ENCODE measurements at regions not wholly inside any gene's neighbourhood (a gene's known extent, or its start where the extent isn't known, plus 50 kb on each side); places are given as distances from the start of the nearest gene placed in this dataset.

GRCh38 chr2:16195681-16196070, 255.3 kb downstream of the MYCN start:
- Histone ChIP-seq H3K4me1 (ENCODE audit: control insufficient read depth, insufficient read depth, low read length) (peaks cover under 1% of the 10 kb centered on the region), H3K9me3 (ENCODE audit: control insufficient read depth, insufficient read depth, low read length) (no peaks in the 10 kb centered on the region), H3K4me3 (ENCODE audit: low read depth, low read length) (no peak overlapping the region), H3K36me3 (ENCODE audit: control insufficient read depth, insufficient read depth, low read length) (no peaks in the 10 kb centered on the region), H3K27ac (ENCODE audit: low read depth, low read length) (no peak overlapping the region), H3K27me3 (ENCODE audit: control insufficient read depth, insufficient read depth, low read length) (no peaks in the 10 kb centered on the region)
- WGBS (ENCODE audit: insufficient coverage), result 94% methylated on average over 5 of the region's 6 CpGs
- DNase-seq (ENCODE audit: low read depth in 4 of 6, low spot score in 6 of 6), result no peak

- no peaks in the 10 kb centered on the region for H3K36me3 ChIP-seq (ENCODE audit: control insufficient read depth, insufficient read depth, low read length)
- H3K27ac ChIP-seq (ENCODE audit: low read depth, low read length), result no peak overlapping the region
- no peaks in the 10 kb centered on the region for H3K9me3 ChIP-seq (ENCODE audit: control insufficient read depth, insufficient read depth, low read length)
- H3K4me3 ChIP-seq (ENCODE audit: low read depth, low read length), result no peak overlapping the region
- no peaks in the 10 kb centered on the region for H3K4me1 ChIP-seq (ENCODE audit: control insufficient read depth, insufficient read depth, low read length)
- DNase-seq (ENCODE audit: low read depth in 4 of 6, low spot score in 6 of 6), result no peak
- no peaks in the 10 kb centered on the region for H3K27me3 ChIP-seq (ENCODE audit: control insufficient read depth, insufficient read depth, low read length)
- WGBS (ENCODE audit: insufficient coverage), result 89% methylated on average over 4 of the region's 6 CpGs
These were observed 254.8 kb downstream of the MYCN start for GRCh38 chr2:16194931-16195680.

- 67% methylated on average over 2 of the region's 4 CpGs for WGBS (ENCODE audit: insufficient coverage)
- no peaks in the 10 kb centered on the region for H3K36me3 ChIP-seq (ENCODE audit: control insufficient read depth, insufficient read depth, low read length)
- no peak overlapping the region for H3K27ac ChIP-seq (ENCODE audit: low read depth, low read length)
These were observed 254.2 kb downstream of the MYCN start for GRCh38 chr2:16194530-16194929.

GRCh38 chr2:16194096-16194390, 253.7 kb downstream of the MYCN start:
- no CpG with 5 or more reads among the region's 1 CpG for WGBS (ENCODE audit: insufficient coverage)

More at GRCh38 chr2:16194530-16194929, 254.2 kb downstream of the MYCN start:
- H3K4me3 ChIP-seq (ENCODE audit: low read depth, low read length), result no peak overlapping the region
- H3K27me3 ChIP-seq (ENCODE audit: control insufficient read depth, insufficient read depth, low read length), result no peaks in the 10 kb centered on the region
- no peaks in the 10 kb centered on the region for H3K4me1 ChIP-seq (ENCODE audit: control insufficient read depth, insufficient read depth, low read length)
- no peaks in the 10 kb centered on the region for H3K9me3 ChIP-seq (ENCODE audit: control insufficient read depth, insufficient read depth, low read length)
- DNase-seq (ENCODE audit: low read depth in 4 of 6, low spot score in 6 of 6), result no peak

GRCh38 chr2:16192416-16193216, 252.3 kb downstream of the MYCN start:
- Histone ChIP-seq H3K27ac (ENCODE audit: low read depth, low read length) (no peak overlapping the region), H3K36me3 (ENCODE audit: control insufficient read depth, insufficient read depth, low read length) (no peaks in the 10 kb centered on the region), H3K27me3 (ENCODE audit: control insufficient read depth, insufficient read depth, low read length) (no peaks in the 10 kb centered on the region), H3K4me1 (ENCODE audit: control insufficient read depth, insufficient read depth, low read length) (peaks cover 5% of the 10 kb centered on the region), H3K4me3 (ENCODE audit: low read depth, low read length) (no peak overlapping the region), H3K9me3 (ENCODE audit: control insufficient read depth, insufficient read depth, low read length) (no peaks in the 10 kb centered on the region)
- DNase-seq (ENCODE audit: low read depth in 4 of 6, low spot score in 6 of 6), result no peak
- 98% methylated on average over 6 of the region's 10 CpGs for WGBS (ENCODE audit: insufficient coverage)

More at GRCh38 chr2:16194096-16194390, 253.7 kb downstream of the MYCN start:
- no peak overlapping the region for H3K27ac ChIP-seq (ENCODE audit: low read depth, low read length)
- no peak overlapping the region for H3K4me3 ChIP-seq (ENCODE audit: low read depth, low read length)
- H3K9me3 ChIP-seq (ENCODE audit: control insufficient read depth, insufficient read depth, low read length), result no peaks in the 10 kb centered on the region
- no peak for DNase-seq (ENCODE audit: low read depth in 4 of 6, low spot score in 6 of 6)
- H3K4me1 ChIP-seq (ENCODE audit: control insufficient read depth, insufficient read depth, low read length), result no peaks in the 10 kb centered on the region
- H3K36me3 ChIP-seq (ENCODE audit: control insufficient read depth, insufficient read depth, low read length), result no peaks in the 10 kb centered on the region
- no peaks in the 10 kb centered on the region for H3K27me3 ChIP-seq (ENCODE audit: control insufficient read depth, insufficient read depth, low read length)

GRCh38 chr2:16191431-16192200, 251.3 kb downstream of the MYCN start:
- H3K4me1 ChIP-seq (ENCODE audit: control insufficient read depth, insufficient read depth, low read length), result peaks cover 5% of the 10 kb centered on the region
- H3K36me3 ChIP-seq (ENCODE audit: control insufficient read depth, insufficient read depth, low read length), result no peaks in the 10 kb centered on the region
- H3K27me3 ChIP-seq (ENCODE audit: control insufficient read depth, insufficient read depth, low read length), result no peaks in the 10 kb centered on the region
- WGBS (ENCODE audit: insufficient coverage), result 95% methylated on average over 4 of the region's 10 CpGs
- H3K4me3 ChIP-seq (ENCODE audit: low read depth, low read length), result no peak overlapping the region
- no peak for DNase-seq (ENCODE audit: low read depth in 4 of 6, low spot score in 6 of 6)
- no peak overlapping the region for H3K27ac ChIP-seq (ENCODE audit: low read depth, low read length)
- H3K9me3 ChIP-seq (ENCODE audit: control insufficient read depth, insufficient read depth, low read length), result no peaks in the 10 kb centered on the region

GRCh38 chr2:16190446-16191270, 250.3 kb downstream of the MYCN start:
- H3K36me3 ChIP-seq (ENCODE audit: control insufficient read depth, insufficient read depth, low read length), result no peaks in the 10 kb centered on the region
- DNase-seq (ENCODE audit: low read depth in 4 of 6, low spot score in 6 of 6), result no peak
- no peak overlapping the region for H3K27ac ChIP-seq (ENCODE audit: low read depth, low read length)
- no peak overlapping the region for H3K4me3 ChIP-seq (ENCODE audit: low read depth, low read length)
- 82% methylated on average over 6 of the region's 8 CpGs for WGBS (ENCODE audit: insufficient coverage)
- no peaks in the 10 kb centered on the region for H3K9me3 ChIP-seq (ENCODE audit: control insufficient read depth, insufficient read depth, low read length)
- peaks cover 11% of the 10 kb centered on the region for H3K4me1 ChIP-seq (ENCODE audit: control insufficient read depth, insufficient read depth, low read length)
- no peaks in the 10 kb centered on the region for H3K27me3 ChIP-seq (ENCODE audit: control insufficient read depth, insufficient read depth, low read length)

GRCh38 chr2:16189836-16190160, 249.4 kb downstream of the MYCN start:
- DNase-seq (ENCODE audit: low read depth in 4 of 6, low spot score in 6 of 6), result no peak
- peaks cover 13% of the 10 kb centered on the region for H3K4me1 ChIP-seq (ENCODE audit: control insufficient read depth, insufficient read depth, low read length)
- no peak overlapping the region for H3K27ac ChIP-seq (ENCODE audit: low read depth, low read length)
- H3K36me3 ChIP-seq (ENCODE audit: control insufficient read depth, insufficient read depth, low read length), result no peaks in the 10 kb centered on the region
- no peaks in the 10 kb centered on the region for H3K27me3 ChIP-seq (ENCODE audit: control insufficient read depth, insufficient read depth, low read length)
- H3K4me3 ChIP-seq (ENCODE audit: low read depth, low read length), result no peak overlapping the region
- no peaks in the 10 kb centered on the region for H3K9me3 ChIP-seq (ENCODE audit: control insufficient read depth, insufficient read depth, low read length)
- no CpG with 5 or more reads among the region's 3 CpGs for WGBS (ENCODE audit: insufficient coverage)

Data from spinal cord (tissue), 9 donors.